H1 (cell line): ENCODE measurements at regions not wholly inside any gene's neighbourhood (a gene's known extent, or its start where the extent isn't known, plus 50 kb on each side); places are given as distances from the start of the nearest gene placed in this dataset.

Experiments used
- CTCF ChIA-PET: fragments of 300-600 bp; sonication (Branson Sonifier 250); formaldehyde crosslinking; loops from one replicate; lab custom pipeline; 2021; ENCODE audit not compliant: partially characterized antibody; lab: Charles Lee
- POLR2A ChIA-PET: fragments of 300-600 bp; sonication (Branson Sonifier 250); formaldehyde crosslinking; loops from one replicate; lab custom pipeline; 2021; ENCODE audit warnings: inconsistent platforms; ENCODE audit not compliant: partially characterized antibody; lab: Charles Lee
- DNase-seq, 2 experiments: peaks; one replicate each; pipeline versions ENCODE4 v3.0.0 to v3.0.0-alpha.2; 2010 to 2022; ENCODE audit warnings: low spot score in 2 of 2, low read depth in 1 of 2, mixed read lengths in 1 of 2
- FAIRE-seq: peaks from 2 replicates; lab custom pipeline; 2011; peaks lifted over from hg19 to GRCh38; lab: Jason Lieb, UNC
- H2AFZ ChIP-seq: 2 replicates; pipeline ENCODE4 v1.8.1; 2012; ENCODE audit warnings: low read length, inconsistent platforms
- H2AK5ac ChIP-seq: 2 replicates; pipeline ENCODE4 v1.6.1; 2013; ENCODE audit warnings: low read depth, low read length
- H2BK120ac ChIP-seq: replicated peaks from 2 replicates; pipeline ENCODE3; 2013; ENCODE audit warnings: low read depth, low read length, inconsistent platforms
- H2BK12ac ChIP-seq: 2 replicates; pipeline ENCODE4 v1.6.1; 2013; ENCODE audit warnings: low read depth, low read length
- H2BK15ac ChIP-seq: 2 replicates; pipeline ENCODE4 v1.6.1; 2013; ENCODE audit warnings: low read length
- H2BK20ac ChIP-seq: 2 replicates; pipeline ENCODE4 v1.6.1; 2013; ENCODE audit warnings: low read length
- H2BK5ac ChIP-seq: 2 replicates; pipeline ENCODE4 v1.6.1; 2013; ENCODE audit warnings: low read depth, low read length
- H3K14ac ChIP-seq: 2 replicates; pipeline ENCODE4 v1.6.1; 2013; ENCODE audit warnings: inconsistent platforms; ENCODE audit not compliant: insufficient read length
- H3K18ac ChIP-seq: 2 replicates; pipeline ENCODE4 v1.6.1; 2013; ENCODE audit warnings: low read length; ENCODE audit errors: extremely low read depth
- H3K23ac ChIP-seq: 2 replicates; pipeline ENCODE4 v1.6.1; 2013; ENCODE audit warnings: inconsistent platforms; ENCODE audit not compliant: insufficient read length
- H3K23me2 ChIP-seq: 2 replicates; pipeline ENCODE4 v1.6.1; 2013; ENCODE audit warnings: low read depth, low read length
- H3K27ac ChIP-seq: 2 replicates; pipeline ENCODE4 v1.6.1; 2011; ENCODE audit warnings: low read depth, low read length, inconsistent platforms
- H3K27me3 ChIP-seq, 4 experiments: replicated peaks in 1 of 4; 1 replicate in 1 of 4; 2 replicates in 3 of 4; pipeline versions ENCODE4 v1.6.1 to v1.8.1; 2011 to 2013; ENCODE audit warnings: low read length in 3 of 4, mild to moderate bottlenecking in 3 of 4, inconsistent platforms in 2 of 4, mixed read lengths in 2 of 4, moderate library complexity in 1 of 4; ENCODE audit not compliant: control insufficient read depth in 3 of 4, insufficient read depth in 3 of 4; ENCODE audit errors: extremely low read depth in 1 of 4
- H3K36me3 ChIP-seq, 4 experiments: 2 replicates each; pipeline versions ENCODE4 v1.6.1 to v1.8.1; 2011 to 2013; ENCODE audit warnings: mild to moderate bottlenecking in 4 of 4, low read length in 3 of 4, moderate library complexity in 2 of 4, control low read depth in 1 of 4, inconsistent platforms in 1 of 4; ENCODE audit not compliant: insufficient read depth in 4 of 4, control insufficient read depth in 2 of 4
- H3K4ac ChIP-seq: replicated peaks from 2 replicates; pipeline ENCODE3; 2013; ENCODE audit warnings: low read length, low read depth, mixed read lengths, inconsistent platforms; ENCODE audit not compliant: insufficient read length
- H3K4me1 ChIP-seq, 4 experiments: replicated peaks in 1 of 4; 1 replicate in 1 of 4; 2 replicates in 3 of 4; pipeline versions ENCODE4 v1.6.1 to v1.8.1; 2011 to 2013; ENCODE audit warnings: low read length in 3 of 4, inconsistent platforms in 2 of 4, mixed read lengths in 1 of 4; ENCODE audit not compliant: insufficient read depth in 4 of 4, control insufficient read depth in 3 of 4
- H3K4me2 ChIP-seq, 2 experiments: 2 replicates each; pipeline versions ENCODE4 v1.6.1 to v1.8.1; 2011 to 2013; ENCODE audit warnings: low read depth in 2 of 2, low read length in 2 of 2, control low read depth in 1 of 2, inconsistent platforms in 1 of 2, mild to moderate bottlenecking in 1 of 2; ENCODE audit not compliant: insufficient read depth in 1 of 2
- H3K4me3 ChIP-seq, 4 experiments: fragments of 200-600, 300-600 bp in 1 of 4; sonication (generic), shearing (Covaris generic), sonication (Bioruptor Twin) in 1 of 4; 2 replicates each; pipeline versions ENCODE4 v1.5.1 to v1.8.1; 2011 to 2016; ENCODE audit warnings: low read length in 4 of 4, low read depth in 3 of 4, control low read depth in 2 of 4, inconsistent platforms in 2 of 4, mild to moderate bottlenecking in 2 of 4, mixed read lengths in 1 of 4, moderate library complexity in 1 of 4; ENCODE audit not compliant: insufficient read depth in 2 of 4; ENCODE audit errors: extremely low read depth in 1 of 4
- H3K56ac ChIP-seq: replicated peaks from 2 replicates; pipeline ENCODE3; 2013; ENCODE audit warnings: low read depth, mild to moderate bottlenecking, mixed read lengths, low read length, inconsistent platforms; ENCODE audit not compliant: insufficient read length
- H3K79me1 ChIP-seq: 2 replicates; pipeline ENCODE4 v1.6.1; 2013; ENCODE audit warnings: low read depth, low read length, control low read depth
- H3K79me2 ChIP-seq, 2 experiments: 2 replicates each; pipeline versions ENCODE4 v1.6.1 to v1.8.1; 2012 to 2013; ENCODE audit warnings: low read length in 2 of 2, mild to moderate bottlenecking in 2 of 2, inconsistent platforms in 1 of 2; ENCODE audit not compliant: insufficient read depth in 2 of 2, control insufficient read depth in 1 of 2
- H3K9ac ChIP-seq, 4 experiments: replicated peaks in 1 of 4; 1 replicate in 1 of 4; 2 replicates in 3 of 4; pipeline versions ENCODE4 v1.6.1 to v1.8.1; 2011 to 2013; ENCODE audit warnings: low read depth in 3 of 4, low read length in 3 of 4, control low read depth in 2 of 4, mild to moderate bottlenecking in 2 of 4, moderate library complexity in 2 of 4, inconsistent platforms in 1 of 4; ENCODE audit errors: extremely low read depth in 1 of 4
- H3K9me3 ChIP-seq, 2 experiments: 2 replicates each; pipeline versions ENCODE4 v1.6.1 to v1.8.1; 2012 to 2013; ENCODE audit warnings: mild to moderate bottlenecking in 2 of 2, moderate library complexity in 2 of 2, control low read depth in 1 of 2, inconsistent platforms in 1 of 2, low read depth in 1 of 2, low read length in 1 of 2, mixed read lengths in 1 of 2; ENCODE audit not compliant: insufficient read depth in 2 of 2
- H4K20me1 ChIP-seq, 2 experiments: replicated peaks in 1 of 2; 2 replicates each; pipeline versions ENCODE3 to v1.8.1; 2011 to 2013; ENCODE audit warnings: inconsistent platforms in 2 of 2, low read length in 2 of 2, mild to moderate bottlenecking in 1 of 2; ENCODE audit not compliant: insufficient read depth in 2 of 2, control insufficient read depth in 1 of 2
- H4K5ac ChIP-seq: 2 replicates; pipeline ENCODE4 v1.6.1; 2013; ENCODE audit warnings: low read length, low read depth, mixed read lengths, inconsistent platforms; ENCODE audit not compliant: insufficient read length
- H4K8ac ChIP-seq: 2 replicates; pipeline ENCODE4 v1.8.0; 2013; ENCODE audit warnings: mild to moderate bottlenecking, moderate library complexity, low read length, inconsistent platforms; ENCODE audit not compliant: insufficient read depth; ENCODE audit errors: extremely low read depth
- H4K91ac ChIP-seq: replicated peaks from 2 replicates; pipeline ENCODE3; 2013; ENCODE audit warnings: low read length, mixed read lengths, inconsistent platforms; ENCODE audit not compliant: insufficient read length
- ASH2L ChIP-seq: fragments of 200-600, 300-600 bp; sonication (generic); IDR thresholded peaks from one replicate; pipeline ENCODE4 v1.7.1; 2017; ENCODE audit warnings: low read length
- CBX5 ChIP-seq: fragments of 300-800, 300-1000 bp; sonication (generic); IDR thresholded peaks from 2 replicates; pipeline ENCODE4 v1.7.1; 2016; ENCODE audit warnings: antibody characterized with exemption, low read length, low read depth
- CHD1 ChIP-seq: IDR thresholded peaks from 2 replicates; pipeline ENCODE4 v1.6.1; 2012; ENCODE audit warnings: low read depth, low read length, improper control_type of control experiment
- CTBP2 ChIP-seq: IDR thresholded peaks from 2 replicates; pipeline ENCODE4 v1.7.0; 2011; ENCODE audit warnings: borderline replicate concordance, mild to moderate bottlenecking, moderate library complexity, mixed read lengths, low read length; ENCODE audit not compliant: insufficient read depth, insufficient read length
- GTF2F1 ChIP-seq: IDR thresholded peaks from 2 replicates; pipeline ENCODE4 v1.6.1; 2012; ENCODE audit warnings: low read depth, low read length, improper control_type of control experiment, borderline replicate concordance
- JUND ChIP-seq: IDR thresholded peaks from 2 replicates; pipeline ENCODE4 v1.6.1; 2011; ENCODE audit warnings: mild to moderate bottlenecking, improper control_type of control experiment, low read length
- KDM5A ChIP-seq: fragments of 200-600 bp; IDR thresholded peaks from 2 replicates; pipeline ENCODE4 v1.7.1; 2012; ENCODE audit warnings: mild to moderate bottlenecking, low read length, inconsistent platforms, mixed read lengths
- NRF1 ChIP-seq: IDR thresholded peaks from 2 replicates; pipeline ENCODE4 v1.6.1; 2011; ENCODE audit warnings: mild to moderate bottlenecking, low read depth, low read length, improper control_type of control experiment
- POU5F1 ChIP-seq: IDR thresholded peaks from 2 replicates; pipeline ENCODE4 v1.6.1; 2011; ENCODE audit warnings: low read depth, mild to moderate bottlenecking, low read length, moderate library complexity
- RFX5 ChIP-seq: IDR thresholded peaks from 2 replicates; pipeline ENCODE4 v1.6.1; 2011; ENCODE audit warnings: low read depth, low read length, improper control_type of control experiment, borderline replicate concordance
- SIN3A ChIP-seq, 2 experiments: IDR thresholded peaks in 1 of 2; conservative IDR thresholded peaks in 1 of 2; 2 replicates each; pipeline ENCODE4 v1.6.1; 2011 to 2012; ENCODE audit warnings: low read length in 2 of 2, improper control_type of control experiment in 1 of 2, low read depth in 1 of 2, mild to moderate bottlenecking in 1 of 2
- SIRT6 ChIP-seq: IDR thresholded peaks from one replicate; pipeline ENCODE4 v1.7.1; 2012; ENCODE audit warnings: low read length, inconsistent platforms
- TBP ChIP-seq: IDR thresholded peaks from 2 replicates; pipeline ENCODE4 v1.6.1; 2011; ENCODE audit warnings: low read depth, low read length, improper control_type of control experiment
- TEAD4 ChIP-seq: IDR thresholded peaks from 2 replicates; pipeline ENCODE4 v1.6.1; 2012; ENCODE audit warnings: low read depth, low read length, inconsistent platforms, mixed read lengths
- YY1 ChIP-seq: IDR thresholded peaks from 2 replicates; pipeline ENCODE4 v1.6.1; 2011; ENCODE audit warnings: low read depth, mild to moderate bottlenecking, low read length
- WGBS, 2 experiments: shearing (Covaris generic) in 1 of 2; methylation state at CpG; one replicate each; pipeline versions ENCODE4 v1.1.6 to v1.1.7; 2013 to 2015; ENCODE audit warnings: low lambda C conversion rate in 2 of 2, mixed read lengths in 2 of 2, inconsistent platforms in 1 of 2, low coverage in 1 of 2, missing lambda C conversion rate in 1 of 2; ENCODE audit not compliant: insufficient replicate concordance in 2 of 2, insufficient coverage in 1 of 2, insufficient read length in 1 of 2; ENCODE audit errors: extremely low coverage in 1 of 2, missing lambda C conversion rate in 1 of 2; 5-methylcytosine and 5-hydroxymethylcytosine counted together

DNA sequence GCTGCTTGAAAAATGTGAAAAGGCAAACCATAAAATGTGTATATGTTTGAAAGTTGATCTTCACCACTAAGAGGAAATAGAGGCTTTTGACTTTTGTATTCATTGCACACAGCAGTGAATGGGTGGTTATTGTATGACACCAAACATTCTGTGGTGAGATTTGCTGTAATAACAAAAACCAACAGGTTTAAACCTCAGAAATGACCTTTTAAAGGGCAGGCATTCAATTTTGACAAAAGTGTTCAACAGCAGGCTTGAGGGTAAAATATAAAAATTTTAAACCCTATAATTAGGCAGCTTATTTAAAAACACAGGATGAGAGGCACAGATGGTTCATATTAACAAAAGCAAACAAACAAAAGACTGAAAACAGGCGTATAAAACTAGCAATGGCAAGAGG lies 128.1 kb upstream of the NUDT12 start:
- no peaks in the 10 kb centered on the region for H3K79me1 ChIP-seq
- FAIRE-seq (no peak), DNase-seq (no peak)
- WGBS, 2 experiments = 85% methylated on average over 1 of the region's 1 CpG; no CpG with 5 or more reads in 1 of the 2 experiments
- H2AK5ac ChIP-seq = no peak overlapping the region
- H3K79me2 ChIP-seq = no peaks in the 10 kb centered on the region
- no peak overlapping the region for H2BK120ac ChIP-seq
- no peak for TF ChIP-seq NRF1
- no peak for TF ChIP-seq ASH2L
- TF ChIP-seq SIRT6 = no peak
- no peak for TF ChIP-seq TEAD4
- TF ChIP-seq YY1 = no peak
- no peak for TF ChIP-seq CBX5
- no peak for TF ChIP-seq KDM5A
- TF ChIP-seq TBP = no peak
- no peak for TF ChIP-seq RFX5
- TF ChIP-seq JUND = no peak
- no peak for TF ChIP-seq SIN3A (conservative IDR thresholded peaks at IDR 0.05 in 1 of 2, IDR thresholded peaks at IDR 0.05 in 1 of 2; ENCODE audit: low read depth in 1 of 2, low read length in 2 of 2)
- TF ChIP-seq CHD1 = no peak
- TF ChIP-seq CTBP2 = no peak
- TF ChIP-seq POU5F1 = no peak
- TF ChIP-seq GTF2F1 = no peak
- H4K8ac ChIP-seq = no peak overlapping the region
- H4K91ac ChIP-seq = no peak overlapping the region
- H3K4me2 ChIP-seq = no peak overlapping the region
- H2BK15ac ChIP-seq = no peak overlapping the region
- H3K9me3 ChIP-seq = no peaks in the 10 kb centered on the region
- H2BK5ac ChIP-seq = no peak overlapping the region
- CTCF ChIA-PET = no interaction called here
- no peak overlapping the region for H3K18ac ChIP-seq
- H3K56ac ChIP-seq = no peak overlapping the region
- no peak overlapping the region for H3K4me3 ChIP-seq
- no peak overlapping the region for H2BK12ac ChIP-seq
- H3K23me2 ChIP-seq = no peaks in the 10 kb centered on the region
- no peak overlapping the region for H3K4ac ChIP-seq
- no peak overlapping the region for H3K9ac ChIP-seq
- no peaks in the 10 kb centered on the region for H3K36me3 ChIP-seq
- no peak overlapping the region for H3K23ac ChIP-seq
- H3K27me3 ChIP-seq = no peaks in the 10 kb centered on the region
- no peak overlapping the region for H2AFZ ChIP-seq
- POLR2A ChIA-PET = no interaction called here
- no peak overlapping the region for H4K5ac ChIP-seq
- H3K14ac ChIP-seq = no peak overlapping the region
- H3K27ac ChIP-seq = no peak overlapping the region
- H4K20me1 ChIP-seq = no peaks in the 10 kb centered on the region
- H2BK20ac ChIP-seq = no peak overlapping the region
- no peaks in the 10 kb centered on the region for H3K4me1 ChIP-seq
